Fibroblast of peridontal ligament (primary cell): ENCODE measurements at regions not wholly inside any gene's neighbourhood (a gene's known extent, or its start where the extent isn't known, plus 50 kb on each side); places are given as distances from the start of the nearest gene placed in this dataset.

ENCODE experiments used
- DNase-seq: peaks from one replicate; pipeline ENCODE4 v3.0.0-alpha.2; 2010; ENCODE audit errors: extremely low read depth

- no peak for DNase-seq
Observed at GRCh38 chr2:128720080-128721022, 401.7 kb upstream of the HS6ST1 start.

- no peak for DNase-seq
Observed at GRCh38 chr2:128721096-128721495, 402.4 kb upstream of the HS6ST1 start.

GRCh38 chr2:128722489-128722888 is 403.8 kb upstream of the HS6ST1 start:
- no peak for DNase-seq

- no peak for DNase-seq
Observed at GRCh38 chr2:128724547-128724946, 405.9 kb upstream of the HS6ST1 start.

- DNase-seq = no peak
Observed at GRCh38 chr2:128724972-128725371, 406.3 kb upstream of the HS6ST1 start.

GRCh38 chr2:128726236-128726635 is 407.6 kb upstream of the HS6ST1 start:
- no peak for DNase-seq

- no peak for DNase-seq
Observed at GRCh38 chr2:128726911-128727310, 408.2 kb upstream of the HS6ST1 start.

- DNase-seq = no peak
Observed at GRCh38 chr2:128727404-128727803, 408.7 kb upstream of the HS6ST1 start.

GRCh38 chr2:128727914-128728313 is 409.2 kb upstream of the HS6ST1 start:
- DNase-seq = peak; percentile 80

- no peak for DNase-seq
Observed at GRCh38 chr2:128729051-128729450, 410.4 kb upstream of the HS6ST1 start.

- no peak for DNase-seq
Observed at GRCh38 chr2:128731994-128732650, 413.5 kb upstream of the HS6ST1 start.

GRCh38 chr2:128732976-128733431 is 414.3 kb upstream of the HS6ST1 start:
- DNase-seq = peak; percentile 85

GRCh38 chr2:128733450-128733849 is 414.8 kb upstream of the HS6ST1 start:
- DNase-seq = no peak

GRCh38 chr2:128734521-128735295 is 416.0 kb upstream of the HS6ST1 start:
- DNase-seq = no peak

GRCh38 chr2:128735296-128735960 is 416.8 kb upstream of the HS6ST1 start:
- DNase-seq = no peak

- DNase-seq = no peak
Observed at GRCh38 chr2:128736046-128736688, 417.5 kb upstream of the HS6ST1 start.

- peak; percentile 41 for DNase-seq
Observed at GRCh38 chr2:128736689-128737545, 418.2 kb upstream of the HS6ST1 start.

- DNase-seq = no peak
Observed at GRCh38 chr2:128737546-128737826, 418.8 kb upstream of the HS6ST1 start.

GRCh38 chr2:128738446-128739110 is 419.9 kb upstream of the HS6ST1 start:
- DNase-seq = no peak

GRCh38 chr2:128742467-128742866 is 423.8 kb upstream of the HS6ST1 start:
- DNase-seq = no peak
